Sigmoid colon (tissue), 4 donors: ENCODE measurements at regions not wholly inside any gene's neighbourhood (a gene's known extent, or its start where the extent isn't known, plus 50 kb on each side); places are given as distances from the start of the nearest gene placed in this dataset.

Source experiments
- EP300 ChIP-seq, 4 donors: sonication (generic); formaldehyde crosslinking; IDR thresholded peaks; one replicate each; pipeline ENCODE4 v1.6.1; 2017; ENCODE audit warnings: antibody characterized with exemption in 4 of 4
- POLR2AphosphoS5 ChIP-seq, 4 donors: sonication (generic); formaldehyde crosslinking; IDR thresholded peaks; one replicate each; pipeline ENCODE4 v1.6.1; 2017; ENCODE audit warnings: antibody characterized with exemption in 4 of 4
- TF ChIP-seq, protein P1 (sequence below), 4 experiments: fragments of 450-650 bp in 3 of 4; fragments of 200-600 bp in 1 of 4; IDR thresholded peaks; one replicate each; pipeline ENCODE4 v1.5.1; 2016 to 2019; ENCODE audit warnings: antibody characterized with exemption in 4 of 4, mild to moderate bottlenecking in 3 of 4, moderate library complexity in 2 of 4

DNA sequence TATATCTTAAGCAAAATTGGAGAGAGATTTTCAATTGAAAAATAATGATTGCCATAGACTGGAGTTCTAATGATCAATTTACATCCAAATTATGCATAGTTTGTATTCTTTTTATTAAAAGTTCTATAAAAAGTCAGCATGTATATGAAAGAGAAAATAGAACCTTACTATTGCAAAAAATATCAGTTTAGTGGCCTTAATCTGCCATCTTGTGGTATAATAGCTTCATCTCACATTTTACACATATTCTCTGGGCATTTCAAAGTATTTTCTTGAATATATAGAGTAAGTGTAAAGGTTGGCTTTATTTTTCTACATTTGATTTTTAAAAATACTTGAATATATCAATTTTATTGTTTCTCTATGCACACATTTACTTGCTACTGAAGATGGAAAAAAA, 1858.6 kb upstream of the CDH9 start:
- TF ChIP-seq POLR2AphosphoS5 (IDR thresholded peaks at IDR 0.05) (no peak), EP300 (IDR thresholded peaks at IDR 0.05) (no peak)
- TF ChIP-seq, protein P1, sequence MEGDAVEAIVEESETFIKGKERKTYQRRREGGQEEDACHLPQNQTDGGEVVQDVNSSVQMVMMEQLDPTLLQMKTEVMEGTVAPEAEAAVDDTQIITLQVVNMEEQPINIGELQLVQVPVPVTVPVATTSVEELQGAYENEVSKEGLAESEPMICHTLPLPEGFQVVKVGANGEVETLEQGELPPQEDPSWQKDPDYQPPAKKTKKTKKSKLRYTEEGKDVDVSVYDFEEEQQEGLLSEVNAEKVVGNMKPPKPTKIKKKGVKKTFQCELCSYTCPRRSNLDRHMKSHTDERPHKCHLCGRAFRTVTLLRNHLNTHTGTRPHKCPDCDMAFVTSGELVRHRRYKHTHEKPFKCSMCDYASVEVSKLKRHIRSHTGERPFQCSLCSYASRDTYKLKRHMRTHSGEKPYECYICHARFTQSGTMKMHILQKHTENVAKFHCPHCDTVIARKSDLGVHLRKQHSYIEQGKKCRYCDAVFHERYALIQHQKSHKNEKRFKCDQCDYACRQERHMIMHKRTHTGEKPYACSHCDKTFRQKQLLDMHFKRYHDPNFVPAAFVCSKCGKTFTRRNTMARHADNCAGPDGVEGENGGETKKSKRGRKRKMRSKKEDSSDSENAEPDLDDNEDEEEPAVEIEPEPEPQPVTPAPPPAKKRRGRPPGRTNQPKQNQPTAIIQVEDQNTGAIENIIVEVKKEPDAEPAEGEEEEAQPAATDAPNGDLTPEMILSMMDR (IDR thresholded peaks at IDR 0.05), result no peak
